Endodermal cell (in vitro differentiated cells): ENCODE measurements at regions not wholly inside any gene's neighbourhood (a gene's known extent, or its start where the extent isn't known, plus 50 kb on each side); places are given as distances from the start of the nearest gene placed in this dataset.

Experiments used
- DNase-seq: peaks from one replicate; pipeline ENCODE4 v3.0.0-alpha.2; 2017
- H3K27ac ChIP-seq: 2 replicates; pipeline ENCODE4 v1.5.1; 2013; ENCODE audit warnings: mild to moderate bottlenecking, low read depth, low read length, moderate library complexity
- H3K27me3 ChIP-seq: 2 replicates; pipeline ENCODE4 v1.6.1; 2013; ENCODE audit warnings: mild to moderate bottlenecking, low read length, moderate library complexity; ENCODE audit not compliant: insufficient read depth, control insufficient read depth, poor library complexity, severe bottlenecking
- H3K36me3 ChIP-seq: 2 replicates; pipeline ENCODE4 v1.7.0; 2013; ENCODE audit warnings: mild to moderate bottlenecking, low read length, moderate library complexity; ENCODE audit not compliant: control insufficient read depth, insufficient read depth
- H3K4me1 ChIP-seq: one replicate; pipeline ENCODE4 v1.7.0; 2013; ENCODE audit warnings: low read length; ENCODE audit not compliant: control insufficient read depth, insufficient read depth
- H3K4me3 ChIP-seq: 2 replicates; pipeline ENCODE4 v1.5.1; 2013; ENCODE audit warnings: mild to moderate bottlenecking, low read length, moderate library complexity
- H3K9ac ChIP-seq: 2 replicates; pipeline ENCODE4 v1.6.1; 2013; ENCODE audit warnings: mild to moderate bottlenecking, low read length, moderate library complexity; ENCODE audit not compliant: poor library complexity, severe bottlenecking; ENCODE audit errors: extremely low read depth
- H3K9me3 ChIP-seq: 2 replicates; pipeline ENCODE4 v1.6.1; 2013; ENCODE audit warnings: mild to moderate bottlenecking, low read length, moderate library complexity; ENCODE audit not compliant: control insufficient read depth
- H3K27ac Mint-ChIP-seq: 2 replicates; pipeline ENCODE4 v1.8.0; 2020; ENCODE audit warnings: mixed read lengths
- H3K27me3 Mint-ChIP-seq: 2 replicates; pipeline ENCODE4 v1.8.0; 2021; ENCODE audit warnings: mild to moderate bottlenecking, mixed read lengths; ENCODE audit not compliant: insufficient read depth
- H3K36me3 Mint-ChIP-seq: 2 replicates; pipeline ENCODE4 v1.8.0; 2020; ENCODE audit warnings: low read depth, mixed read lengths
- H3K4me1 Mint-ChIP-seq: 2 replicates; pipeline ENCODE4 v1.8.0; 2020; ENCODE audit warnings: mixed read lengths
- H3K4me3 Mint-ChIP-seq: 2 replicates; pipeline ENCODE4 v1.8.0; 2020; ENCODE audit warnings: mild to moderate bottlenecking, moderate library complexity, mixed read lengths
- H3K9me3 Mint-ChIP-seq: 2 replicates; pipeline ENCODE4 v1.8.0; 2020; ENCODE audit warnings: mild to moderate bottlenecking, mixed read lengths
- WGBS, 2 experiments: methylation state at CpG; one replicate each; pipeline versions ENCODE4 v1.1.5 to v1.1.7; 2013; ENCODE audit warnings: missing lambda C conversion rate in 2 of 2, mixed read lengths in 1 of 2; ENCODE audit not compliant: insufficient coverage in 1 of 2, insufficient read length in 1 of 2; 5-methylcytosine and 5-hydroxymethylcytosine counted together
- TF ChIP-seq, protein P1 (sequence below): fragments of 200-600 bp; sonication (generic); conservative IDR thresholded peaks from 2 replicates; pipeline ENCODE4 v1.5.0; 2021; ENCODE audit warnings: antibody characterized with exemption, mild to moderate bottlenecking

DNA sequence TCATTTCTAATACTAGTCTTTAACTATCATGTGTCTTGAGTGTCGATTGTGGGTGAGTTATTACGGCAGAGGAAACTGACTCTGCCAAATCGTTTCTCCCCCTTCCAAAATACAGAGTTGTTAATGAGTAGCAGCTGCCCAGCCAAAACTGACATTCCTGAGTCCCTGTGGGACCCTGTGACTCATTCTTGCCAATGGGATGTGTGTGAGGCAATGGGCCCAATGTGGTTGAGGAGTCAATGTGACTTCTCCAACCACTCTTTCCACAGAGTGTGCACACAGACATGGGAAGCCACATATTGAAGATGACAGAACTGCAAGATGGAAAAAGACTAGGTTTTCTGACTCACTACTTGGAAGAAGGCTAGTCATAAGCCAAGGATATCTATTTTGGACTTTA is 434.7 kb downstream of the DTWD2 start:
- H3K4me3 ChIP-seq, result no peak overlapping the region
- no peaks in the 10 kb centered on the region for H3K36me3 ChIP-seq
- no peaks in the 10 kb centered on the region for H3K27me3 ChIP-seq
- WGBS, 2 experiments, result 77 to 90% methylated on average over 2 to 3 of the region's 3 CpGs
- no peak for DNase-seq
- no peak overlapping the region for H3K9ac ChIP-seq
- no peaks in the 10 kb centered on the region for H3K9me3 Mint-ChIP-seq
- H3K36me3 Mint-ChIP-seq, result no peaks in the 10 kb centered on the region
- H3K9me3 ChIP-seq, result no peaks in the 10 kb centered on the region
- no peak overlapping the region for H3K4me3 Mint-ChIP-seq
- TF ChIP-seq, protein P1, sequence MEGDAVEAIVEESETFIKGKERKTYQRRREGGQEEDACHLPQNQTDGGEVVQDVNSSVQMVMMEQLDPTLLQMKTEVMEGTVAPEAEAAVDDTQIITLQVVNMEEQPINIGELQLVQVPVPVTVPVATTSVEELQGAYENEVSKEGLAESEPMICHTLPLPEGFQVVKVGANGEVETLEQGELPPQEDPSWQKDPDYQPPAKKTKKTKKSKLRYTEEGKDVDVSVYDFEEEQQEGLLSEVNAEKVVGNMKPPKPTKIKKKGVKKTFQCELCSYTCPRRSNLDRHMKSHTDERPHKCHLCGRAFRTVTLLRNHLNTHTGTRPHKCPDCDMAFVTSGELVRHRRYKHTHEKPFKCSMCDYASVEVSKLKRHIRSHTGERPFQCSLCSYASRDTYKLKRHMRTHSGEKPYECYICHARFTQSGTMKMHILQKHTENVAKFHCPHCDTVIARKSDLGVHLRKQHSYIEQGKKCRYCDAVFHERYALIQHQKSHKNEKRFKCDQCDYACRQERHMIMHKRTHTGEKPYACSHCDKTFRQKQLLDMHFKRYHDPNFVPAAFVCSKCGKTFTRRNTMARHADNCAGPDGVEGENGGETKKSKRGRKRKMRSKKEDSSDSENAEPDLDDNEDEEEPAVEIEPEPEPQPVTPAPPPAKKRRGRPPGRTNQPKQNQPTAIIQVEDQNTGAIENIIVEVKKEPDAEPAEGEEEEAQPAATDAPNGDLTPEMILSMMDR, result no peak
- H3K27me3 Mint-ChIP-seq, result no peaks in the 10 kb centered on the region
- H3K27ac ChIP-seq, result no peak overlapping the region
- H3K27ac Mint-ChIP-seq, result no peak overlapping the region
- no peaks in the 10 kb centered on the region for H3K4me1 Mint-ChIP-seq
- no peaks in the 10 kb centered on the region for H3K4me1 ChIP-seq

DNA sequence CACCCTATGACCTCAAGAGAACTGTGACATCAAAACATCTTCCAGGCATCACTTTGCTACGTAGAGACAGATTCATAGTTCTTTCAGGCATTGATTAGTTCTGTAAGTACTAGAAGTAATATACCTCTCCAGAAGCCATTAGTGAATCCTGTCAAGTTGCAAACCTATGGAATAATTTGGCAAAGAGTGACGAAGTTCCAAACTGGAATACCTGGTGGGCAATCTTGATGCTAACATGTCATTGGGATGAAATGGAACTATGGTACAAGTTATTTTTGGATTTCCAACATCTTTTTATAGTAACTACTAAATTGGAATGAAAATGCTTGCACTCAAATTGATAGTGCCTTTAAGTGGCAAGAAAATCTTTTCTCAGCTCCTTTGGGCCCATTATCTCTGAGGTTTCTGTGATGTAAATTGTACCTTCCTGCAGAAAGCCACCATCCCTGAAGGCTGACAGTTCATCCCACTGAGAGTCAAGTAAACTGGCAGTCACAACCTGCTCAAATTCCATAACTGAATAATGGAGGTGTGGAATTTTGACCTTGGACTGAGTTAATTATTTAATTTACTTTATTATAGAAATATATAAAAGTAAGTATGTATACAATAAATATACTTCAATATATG is 435.5 kb downstream of the DTWD2 start:
- no peak overlapping the region for H3K4me3 ChIP-seq
- H3K4me1 ChIP-seq, result no peaks in the 10 kb centered on the region
- Mint-ChIP-seq H3K4me3 (no peak overlapping the region), H3K4me1 (no peaks in the 10 kb centered on the region), H3K9me3 (no peaks in the 10 kb centered on the region), H3K27ac (no peak overlapping the region), H3K27me3 (no peaks in the 10 kb centered on the region), H3K36me3 (no peaks in the 10 kb centered on the region)
- H3K9ac ChIP-seq, result no peak overlapping the region
- no peaks in the 10 kb centered on the region for H3K9me3 ChIP-seq
- WGBS, 2 experiments, result 93 to 100% methylated on average over 1 to 2 of the region's 2 CpGs
- TF ChIP-seq, protein P1, result no peak
- no peak overlapping the region for H3K27ac ChIP-seq
- H3K27me3 ChIP-seq, result no peaks in the 10 kb centered on the region
- DNase-seq, result no peak
- H3K36me3 ChIP-seq, result no peaks in the 10 kb centered on the region

DNA sequence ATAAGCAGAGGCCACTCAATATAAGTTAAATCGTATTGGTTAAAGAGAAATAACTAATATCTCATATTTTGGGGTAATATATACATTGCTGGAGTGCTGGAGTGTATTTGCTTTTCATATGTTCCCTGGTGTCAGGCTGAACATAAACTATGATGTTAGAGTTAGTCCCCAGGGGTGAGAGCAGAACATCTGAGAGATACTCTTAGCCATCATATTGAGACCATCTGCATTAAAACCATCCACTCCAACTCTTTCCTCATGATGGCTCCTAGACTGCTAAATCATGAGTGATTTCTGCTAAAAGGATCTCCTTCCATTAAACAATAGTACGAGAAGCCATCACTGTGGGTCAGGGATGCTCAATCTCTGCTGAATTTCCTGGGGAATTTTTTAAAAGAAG is 436.2 kb downstream of the DTWD2 start:
- TF ChIP-seq, protein P1, result no peak
- no peak for DNase-seq
- Histone ChIP-seq H3K4me3 (no peak overlapping the region), H3K9ac (no peak overlapping the region), H3K9me3 (no peaks in the 10 kb centered on the region), H3K27ac (no peak overlapping the region), H3K36me3 (no peaks in the 10 kb centered on the region), H3K4me1 (no peaks in the 10 kb centered on the region), H3K27me3 (no peaks in the 10 kb centered on the region)
- no peaks in the 10 kb centered on the region for H3K27me3 Mint-ChIP-seq
- H3K4me1 Mint-ChIP-seq, result no peaks in the 10 kb centered on the region
- WGBS, 2 experiments, result 94% methylated on average over 2 of the region's 2 CpGs; no CpG with 5 or more reads in 1 of the 2 experiments
- H3K36me3 Mint-ChIP-seq, result no peaks in the 10 kb centered on the region
- H3K27ac Mint-ChIP-seq, result no peak overlapping the region
- no peaks in the 10 kb centered on the region for H3K9me3 Mint-ChIP-seq
- H3K4me3 Mint-ChIP-seq, result no peak overlapping the region
